ENCODE measurements at regions not wholly inside any gene's neighbourhood (a gene's known extent, or its start where the extent isn't known, plus 50 kb on each side); places are given as distances from the start of the nearest gene placed in this dataset.

DNA sequence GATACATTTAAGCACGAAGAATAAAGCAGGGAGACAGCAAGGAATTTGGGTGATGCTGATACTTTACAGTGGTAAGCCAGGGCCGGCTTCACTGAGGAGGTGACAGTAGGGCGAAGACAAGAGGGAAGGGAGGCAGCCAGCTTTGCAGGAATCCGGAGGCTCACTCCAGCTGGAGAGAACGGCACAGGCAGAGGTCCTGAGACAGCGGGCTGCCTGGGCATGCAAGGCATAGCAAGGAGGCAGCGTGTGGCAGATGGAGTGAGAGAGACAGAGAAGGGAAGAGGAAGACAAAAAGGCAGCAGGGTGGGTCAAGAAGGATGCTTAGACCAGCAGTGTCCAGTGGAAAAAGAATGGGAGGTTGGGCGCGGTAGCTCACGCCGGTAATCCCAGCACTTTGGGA is 83.2 kb upstream of the WASF3 start:
- H3K9me3 ChIP-seq (ENCODE audit: control insufficient read depth in 1 of 2, insufficient read depth in 1 of 2, low read depth in 1 of 2, low read length in 2 of 2): no peaks in the 10 kb centered on the region
- no peak overlapping the region for H3K9ac ChIP-seq (ENCODE audit: low read length)
- no peak overlapping the region for H3K27ac ChIP-seq (ENCODE audit: low read depth, low read length)
- no peaks in the 10 kb centered on the region for H3K79me2 ChIP-seq (ENCODE audit: insufficient read depth, low read length)
- RAD21 ChIA-PET (ENCODE audit: low non-redundant PET in 1 of 2, low total read pairs in 2 of 2, uncharacterized antibody in 2 of 2, unreplicated experiment in 2 of 2): no interaction called here
- no peak for DNase-seq (ENCODE audit: low read depth, low spot score)
- BruUV-seq (replicated peaks): no TSS peak
- H3K4me1 ChIP-seq (ENCODE audit: control insufficient read depth in 1 of 2, insufficient read depth in 2 of 2, low read length in 2 of 2): no peaks in the 10 kb centered on the region
- no peak overlapping the region for H3K4me2 ChIP-seq (ENCODE audit: low read length)
- no peak for ATAC-seq
- intact Hi-C loops (cut with micrococcal nuclease): no loop called here
- no peaks in the 10 kb centered on the region for H3K27me3 ChIP-seq (ENCODE audit: insufficient read depth, low read length)
- no peaks in the 10 kb centered on the region for H3K36me3 ChIP-seq (ENCODE audit: control insufficient read depth in 1 of 2, insufficient read depth in 2 of 2, low read length in 2 of 2)
- H2AFZ ChIP-seq (ENCODE audit: low read depth, low read length, poor library complexity, severe bottlenecking): no peak overlapping the region
- no peaks in the 10 kb centered on the region for H3K9me2 ChIP-seq (ENCODE audit: insufficient read depth)
- POLR2A ChIA-PET: no interaction called here
- CTCF ChIA-PET: no interaction called here
- H4K20me1 ChIP-seq (ENCODE audit: insufficient read depth): no peaks in the 10 kb centered on the region
- H3K4me3 ChIP-seq (replicated peaks in 1 of 2; ENCODE audit: low read depth in 1 of 2, low read length in 2 of 2): no peak overlapping the region
- TF ChIP-seq JUND (IDR thresholded peaks at IDR 0.05) (no peak), EZH2phosphoT487 (IDR thresholded peaks at IDR 0.05; ENCODE audit: borderline replicate concordance) (no peak), RAD21 (IDR thresholded peaks at IDR 0.05; ENCODE audit: low read depth) (no peak), SIN3A (IDR thresholded peaks at IDR 0.05; ENCODE audit: low read depth) (no peak), ELF1 (IDR thresholded peaks at IDR 0.05; ENCODE audit: borderline replicate concordance, low read depth) (no peak), FOSL1 (IDR thresholded peaks at IDR 0.05; ENCODE audit: low read depth) (no peak), POLR2AphosphoS5 (IDR thresholded peaks at IDR 0.05; ENCODE audit: low read depth, low read length) (no peak)
- TF ChIP-seq, protein P1, sequence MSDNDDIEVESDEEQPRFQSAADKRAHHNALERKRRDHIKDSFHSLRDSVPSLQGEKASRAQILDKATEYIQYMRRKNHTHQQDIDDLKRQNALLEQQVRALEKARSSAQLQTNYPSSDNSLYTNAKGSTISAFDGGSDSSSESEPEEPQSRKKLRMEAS (IDR thresholded peaks at IDR 0.05): no peak

- Histone ChIP-seq H2AFZ (ENCODE audit: low read depth, low read length, poor library complexity, severe bottlenecking) (no peak overlapping the region), H3K9ac (ENCODE audit: low read length) (no peak overlapping the region), H3K79me2 (ENCODE audit: insufficient read depth, low read length) (no peaks in the 10 kb centered on the region), H4K20me1 (ENCODE audit: insufficient read depth) (no peaks in the 10 kb centered on the region), H3K9me3 (ENCODE audit: control insufficient read depth in 1 of 2, insufficient read depth in 1 of 2, low read depth in 1 of 2, low read length in 2 of 2) (no peaks in the 10 kb centered on the region), H3K4me2 (ENCODE audit: low read length) (no peak overlapping the region), H3K27ac (ENCODE audit: low read depth, low read length) (no peak overlapping the region), H3K4me3 (replicated peaks in 1 of 2; ENCODE audit: low read depth in 1 of 2, low read length in 2 of 2) (no peak overlapping the region), H3K4me1 (ENCODE audit: control insufficient read depth in 1 of 2, insufficient read depth in 2 of 2, low read length in 2 of 2) (peaks cover 0 to 3% of the 10 kb centered on the region in 2 experiments; a peak in 1 of 4 replicates), H3K9me2 (ENCODE audit: insufficient read depth) (no peaks in the 10 kb centered on the region), H3K27me3 (ENCODE audit: insufficient read depth, low read length) (no peaks in the 10 kb centered on the region), H3K36me3 (ENCODE audit: control insufficient read depth in 1 of 2, insufficient read depth in 2 of 2, low read length in 2 of 2) (no peaks in the 10 kb centered on the region)
- no TSS peak for BruUV-seq (replicated peaks)
- ChIA-PET CTCF (no interaction called here), POLR2A (no interaction called here), RAD21 (ENCODE audit: low non-redundant PET in 1 of 2, low total read pairs in 2 of 2, uncharacterized antibody in 2 of 2, unreplicated experiment in 2 of 2) (no interaction called here)
- TF ChIP-seq ELF1 (IDR thresholded peaks at IDR 0.05; ENCODE audit: borderline replicate concordance, low read depth) (no peak), POLR2AphosphoS5 (IDR thresholded peaks at IDR 0.05; ENCODE audit: low read depth, low read length) (no peak), EZH2 (IDR thresholded peaks at IDR 0.05) (no peak), YY1 (IDR thresholded peaks at IDR 0.05; ENCODE audit: extremely low read depth, insufficient replicate concordance, low read depth, low read length) (no peak), ZNF274 (IDR thresholded peaks at IDR 0.05; ENCODE audit: low read depth, low read length) (no peak)
- TF ChIP-seq, protein P1 (IDR thresholded peaks at IDR 0.05): no peak
- ATAC-seq (no peak), DNase-seq (ENCODE audit: low read depth, low spot score) (no peak)
- intact Hi-C loops (cut with micrococcal nuclease): no loop called here
These were observed 82.0 kb upstream of the WASF3 start for GRCh38 chr13:26475176-26476110.
